ENCODE measurements at regions not wholly inside any gene's neighbourhood (a gene's known extent, or its start where the extent isn't known, plus 50 kb on each side); places are given as distances from the start of the nearest gene placed in this dataset.

- Mint-ChIP-seq H3K9me3 (ENCODE audit: low read depth) (no peaks in the 10 kb centered on the region), H3K4me3 (ENCODE audit: unreplicated experiment) (no peak overlapping the region), H3K36me3 (ENCODE audit: low read depth) (no peaks in the 10 kb centered on the region), H3K4me1 (ENCODE audit: low read depth) (peaks cover 9% of the 10 kb centered on the region), H3K27ac (ENCODE audit: unreplicated experiment) (no peak overlapping the region), H3K27me3 (ENCODE audit: low read depth) (no peaks in the 10 kb centered on the region)
- no peak for DNase-seq (ENCODE audit: low spot score)
- no peak for TF ChIP-seq CTCF (IDR thresholded peaks at IDR 0.05)
Observed at GRCh38 chr2:160646684-160647444, 153.3 kb upstream of the RBMS1 start.

- Mint-ChIP-seq H3K4me1 (ENCODE audit: low read depth) (peaks cover 14% of the 10 kb centered on the region), H3K27me3 (ENCODE audit: low read depth) (no peaks in the 10 kb centered on the region), H3K36me3 (ENCODE audit: low read depth) (no peaks in the 10 kb centered on the region), H3K4me3 (ENCODE audit: unreplicated experiment) (no peak overlapping the region), H3K27ac (ENCODE audit: unreplicated experiment) (no peak overlapping the region), H3K9me3 (ENCODE audit: low read depth) (no peaks in the 10 kb centered on the region)
- TF ChIP-seq CTCF (IDR thresholded peaks at IDR 0.05): no peak
- no peak for DNase-seq (ENCODE audit: low spot score)
Observed at GRCh38 chr2:160647967-160648685, 154.5 kb upstream of the RBMS1 start.

GRCh38 chr2:160649698-160650097, 156.1 kb upstream of the RBMS1 start:
- H3K4me1 Mint-ChIP-seq (ENCODE audit: low read depth): peaks cover 14% of the 10 kb centered on the region
- no peaks in the 10 kb centered on the region for H3K9me3 Mint-ChIP-seq (ENCODE audit: low read depth)
- no peak overlapping the region for H3K27ac Mint-ChIP-seq (ENCODE audit: unreplicated experiment)
- no peaks in the 10 kb centered on the region for H3K36me3 Mint-ChIP-seq (ENCODE audit: low read depth)
- no peak for TF ChIP-seq CTCF (IDR thresholded peaks at IDR 0.05)
- DNase-seq (ENCODE audit: low spot score): no peak
- no peaks in the 10 kb centered on the region for H3K27me3 Mint-ChIP-seq (ENCODE audit: low read depth)
- H3K4me3 Mint-ChIP-seq (ENCODE audit: unreplicated experiment): no peak overlapping the region

- Mint-ChIP-seq H3K27ac (ENCODE audit: unreplicated experiment) (no peak overlapping the region), H3K4me3 (ENCODE audit: unreplicated experiment) (no peak overlapping the region), H3K36me3 (ENCODE audit: low read depth) (no peaks in the 10 kb centered on the region), H3K9me3 (ENCODE audit: low read depth) (no peaks in the 10 kb centered on the region), H3K4me1 (ENCODE audit: low read depth) (peaks cover 14% of the 10 kb centered on the region), H3K27me3 (ENCODE audit: low read depth) (no peaks in the 10 kb centered on the region)
- DNase-seq (ENCODE audit: low spot score): no peak
- no peak for TF ChIP-seq CTCF (IDR thresholded peaks at IDR 0.05)
Observed at GRCh38 chr2:160650196-160651118, 156.8 kb upstream of the RBMS1 start.
